ENCODE measurements at regions not wholly inside any gene's neighbourhood (a gene's known extent, or its start where the extent isn't known, plus 50 kb on each side); places are given as distances from the start of the nearest gene placed in this dataset.

- TF ChIP-seq, protein P1, sequence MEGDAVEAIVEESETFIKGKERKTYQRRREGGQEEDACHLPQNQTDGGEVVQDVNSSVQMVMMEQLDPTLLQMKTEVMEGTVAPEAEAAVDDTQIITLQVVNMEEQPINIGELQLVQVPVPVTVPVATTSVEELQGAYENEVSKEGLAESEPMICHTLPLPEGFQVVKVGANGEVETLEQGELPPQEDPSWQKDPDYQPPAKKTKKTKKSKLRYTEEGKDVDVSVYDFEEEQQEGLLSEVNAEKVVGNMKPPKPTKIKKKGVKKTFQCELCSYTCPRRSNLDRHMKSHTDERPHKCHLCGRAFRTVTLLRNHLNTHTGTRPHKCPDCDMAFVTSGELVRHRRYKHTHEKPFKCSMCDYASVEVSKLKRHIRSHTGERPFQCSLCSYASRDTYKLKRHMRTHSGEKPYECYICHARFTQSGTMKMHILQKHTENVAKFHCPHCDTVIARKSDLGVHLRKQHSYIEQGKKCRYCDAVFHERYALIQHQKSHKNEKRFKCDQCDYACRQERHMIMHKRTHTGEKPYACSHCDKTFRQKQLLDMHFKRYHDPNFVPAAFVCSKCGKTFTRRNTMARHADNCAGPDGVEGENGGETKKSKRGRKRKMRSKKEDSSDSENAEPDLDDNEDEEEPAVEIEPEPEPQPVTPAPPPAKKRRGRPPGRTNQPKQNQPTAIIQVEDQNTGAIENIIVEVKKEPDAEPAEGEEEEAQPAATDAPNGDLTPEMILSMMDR (IDR thresholded peaks at IDR 0.05) = no peak
- no peak for TF ChIP-seq POLR2A (IDR thresholded peaks at IDR 0.05)
These were observed 54.4 kb upstream of the ACTRT1 start for GRCh38 chrX:128106630-128107029.

All from heart left ventricle (tissue), 13 donors.